Testis (tissue), 2 donors: ENCODE measurements at regions not wholly inside any gene's neighbourhood (a gene's known extent, or its start where the extent isn't known, plus 50 kb on each side); places are given as distances from the start of the nearest gene placed in this dataset.

Experiments used
- DNase-seq: peaks from one replicate; pipeline ENCODE4 v3.0.0-alpha.2; 2019
- H3K27ac ChIP-seq, 2 donors: fragments of 200-600 bp; sonication (generic); one replicate each; pipeline ENCODE4 v1.5.1; 2019
- H3K27me3 ChIP-seq: fragments of 200-600 bp; sonication (generic); one replicate; pipeline ENCODE4 v1.5.1; 2019
- H3K36me3 ChIP-seq: fragments of 200-600 bp; sonication (generic); one replicate; pipeline ENCODE4 v1.5.1; 2017; ENCODE audit warnings: low read depth; ENCODE audit errors: missing control alignments
- H3K4me1 ChIP-seq: fragments of 200-600 bp; sonication (generic); one replicate; pipeline ENCODE4 v1.5.1; 2019
- H3K4me3 ChIP-seq, 2 donors: fragments of 200-600 bp; sonication (generic); one replicate each; pipeline ENCODE4 v1.5.1; 2017 to 2019
- H3K9me3 ChIP-seq: fragments of 200-600 bp; sonication (generic); one replicate; pipeline ENCODE4 v1.5.1; 2017
- CTCF ChIP-seq, 3 experiments: fragments of 450-650 bp in 2 of 3; fragments of 200-600 bp in 1 of 3; sonication (generic) in 1 of 3; IDR thresholded peaks; one replicate each; pipeline ENCODE4 v1.5.1; 2016 to 2019; ENCODE audit warnings: antibody characterized with exemption in 3 of 3, mild to moderate bottlenecking in 2 of 3, moderate library complexity in 1 of 3
- POLR2A ChIP-seq: fragments of 450-650 bp; IDR thresholded peaks from one replicate; pipeline ENCODE4 v1.6.1; 2017; ENCODE audit warnings: antibody characterized with exemption, mild to moderate bottlenecking, moderate library complexity
- WGBS, 2 donors: methylation state at CpG; one replicate each; pipeline ENCODE4 v1.1.5; 2018; 5-methylcytosine and 5-hydroxymethylcytosine counted together
- intact Hi-C: fragments of 100-400 bp; cut with DNase I; formaldehyde crosslinking; loops from one replicate; pipeline ENCODE4 v1.15.1; 2023; ENCODE audit warnings: low total_unique reads

- no peaks in the 10 kb centered on the region for H3K36me3 ChIP-seq
- TF ChIP-seq POLR2A (no peak), CTCF (IDR thresholded peaks at IDR 0.05) (no peak)
- H3K27ac ChIP-seq, result no peak overlapping the region
- H3K27me3 ChIP-seq, result no peaks in the 10 kb centered on the region
- 59 to 64% methylated on average over 3 of the region's 3 CpGs for WGBS, 2 donors
- no peaks in the 10 kb centered on the region for H3K9me3 ChIP-seq
- H3K4me1 ChIP-seq, result no peaks in the 10 kb centered on the region
- no peak for DNase-seq
- intact Hi-C loops, result no loop called here
- no peak overlapping the region for H3K4me3 ChIP-seq
Measured at GRCh38 chr10:106011250-106011649, 1153.3 kb downstream of the SORCS1 start.

DNA sequence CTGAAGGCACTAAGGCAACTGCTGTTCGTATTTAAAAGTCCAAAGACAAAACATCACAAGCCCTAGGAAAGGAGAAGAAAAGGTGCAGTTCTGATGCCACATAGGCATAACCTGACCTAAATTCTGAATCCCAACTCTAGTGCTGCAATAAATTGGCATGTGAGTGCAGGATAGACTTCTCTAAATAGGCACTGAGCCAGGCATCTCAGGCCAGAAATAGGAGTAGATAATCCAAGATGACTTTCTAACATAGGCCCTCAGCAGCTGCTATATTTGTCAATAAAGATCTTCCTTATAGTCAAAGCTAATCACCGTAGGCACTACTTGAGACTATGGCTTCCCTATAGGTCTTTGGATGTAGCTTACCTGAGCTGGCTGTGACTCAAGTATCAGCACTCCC, 1163.8 kb downstream of the SORCS1 start:
- intact Hi-C loops, result no loop called here
- Histone ChIP-seq H3K4me3 (no peak overlapping the region), H3K4me1 (no peaks in the 10 kb centered on the region), H3K36me3 (no peaks in the 10 kb centered on the region), H3K27ac (no peak overlapping the region), H3K27me3 (no peaks in the 10 kb centered on the region), H3K9me3 (no peaks in the 10 kb centered on the region)
- WGBS, 2 donors, result 88 to 97% methylated on average over 2 of the region's 2 CpGs
- TF ChIP-seq CTCF (IDR thresholded peaks at IDR 0.05) (no peak), POLR2A (no peak)
- DNase-seq, result no peak

GRCh38 chr10:105993609-105994008, 1170.9 kb downstream of the SORCS1 start:
- Histone ChIP-seq H3K36me3 (no peaks in the 10 kb centered on the region), H3K4me1 (no peaks in the 10 kb centered on the region), H3K9me3 (no peaks in the 10 kb centered on the region), H3K27ac (no peak overlapping the region), H3K4me3 (no peak overlapping the region), H3K27me3 (no peaks in the 10 kb centered on the region)
- no peak for DNase-seq
- TF ChIP-seq CTCF (IDR thresholded peaks at IDR 0.05) (no peak), POLR2A (no peak)
- intact Hi-C loops, result no loop called here
- 84 to 90% methylated on average over 3 of the region's 3 CpGs for WGBS, 2 donors

GRCh38 chr10:105992928-105993327, 1171.6 kb downstream of the SORCS1 start:
- H3K27ac ChIP-seq, result no peak overlapping the region
- no peaks in the 10 kb centered on the region for H3K9me3 ChIP-seq
- intact Hi-C loops, result no loop called here
- no peak for DNase-seq
- TF ChIP-seq POLR2A (no peak), CTCF (IDR thresholded peaks at IDR 0.05) (no peak)
- no peaks in the 10 kb centered on the region for H3K36me3 ChIP-seq
- no peaks in the 10 kb centered on the region for H3K4me1 ChIP-seq
- no peaks in the 10 kb centered on the region for H3K27me3 ChIP-seq
- H3K4me3 ChIP-seq, result no peak overlapping the region

DNA sequence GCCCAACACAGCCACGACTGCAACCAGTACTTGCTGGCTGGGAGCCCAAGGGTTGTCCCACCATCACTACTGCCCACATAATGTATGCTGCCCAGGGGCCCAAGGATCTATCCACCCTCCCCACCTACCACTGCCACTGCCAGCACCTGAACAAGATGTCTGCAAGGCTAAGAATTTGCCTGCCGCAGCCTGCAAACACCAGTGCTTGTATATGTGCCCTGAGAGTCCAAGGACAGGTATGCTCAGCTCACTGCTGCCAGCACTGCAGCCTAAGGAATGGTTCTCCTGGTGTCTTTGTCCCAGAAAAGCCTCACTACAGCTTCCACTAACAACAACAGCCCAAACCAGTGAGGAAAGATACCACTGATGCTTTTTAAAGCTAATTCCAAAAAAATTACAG, 1174.0 kb downstream of the SORCS1 start:
- Histone ChIP-seq H3K36me3 (no peaks in the 10 kb centered on the region), H3K9me3 (no peaks in the 10 kb centered on the region), H3K27me3 (no peaks in the 10 kb centered on the region), H3K4me1 (no peaks in the 10 kb centered on the region), H3K27ac (no peak overlapping the region), H3K4me3 (no peak overlapping the region)
- intact Hi-C loops, result no loop called here
- no peak for DNase-seq
- TF ChIP-seq POLR2A (no peak), CTCF (IDR thresholded peaks at IDR 0.05) (no peak)
- 86 to 100% methylated on average over 1 to 2 of the region's 2 CpGs for WGBS, 2 donors
